22Rv1 (cell line): ENCODE measurements at regions not wholly inside any gene's neighbourhood (a gene's known extent, or its start where the extent isn't known, plus 50 kb on each side); places are given as distances from the start of the nearest gene placed in this dataset.

Source experiments
- H3K27ac ChIP-seq: fragments of 450-650 bp; 2 replicates; pipeline ENCODE4 v1.5.1; 2017
- ZFX ChIP-seq: fragments of 450-650 bp; IDR thresholded peaks from 2 replicates; pipeline ENCODE4 v1.6.1; 2017; ENCODE audit warnings: antibody characterized with exemption, borderline replicate concordance
- TF ChIP-seq, protein P1 (sequence below): fragments of 450-650 bp; IDR thresholded peaks from 2 replicates; pipeline ENCODE4 v1.5.1; 2017; ENCODE audit warnings: mild to moderate bottlenecking

DNA sequence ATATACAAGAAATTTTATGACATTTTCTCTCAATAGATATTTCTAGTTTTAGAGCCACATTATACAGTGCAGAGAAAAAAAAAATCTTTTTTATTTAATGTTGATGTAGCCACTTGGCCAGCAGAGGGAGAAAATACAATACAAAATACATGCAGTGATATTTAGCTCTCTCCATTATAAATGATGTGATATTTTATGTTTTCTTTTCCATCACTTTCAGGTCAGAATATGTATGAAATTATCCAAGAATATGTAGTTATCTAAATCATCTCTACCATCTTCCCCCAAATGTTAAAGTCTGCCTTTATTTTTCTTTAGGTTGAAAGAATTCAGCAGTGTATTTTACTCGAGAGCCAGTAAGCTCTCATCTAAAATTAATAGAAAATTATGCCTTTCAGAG, 533.6 kb upstream of the FSHR start:
- TF ChIP-seq ZFX = no peak
- TF ChIP-seq, protein P1, sequence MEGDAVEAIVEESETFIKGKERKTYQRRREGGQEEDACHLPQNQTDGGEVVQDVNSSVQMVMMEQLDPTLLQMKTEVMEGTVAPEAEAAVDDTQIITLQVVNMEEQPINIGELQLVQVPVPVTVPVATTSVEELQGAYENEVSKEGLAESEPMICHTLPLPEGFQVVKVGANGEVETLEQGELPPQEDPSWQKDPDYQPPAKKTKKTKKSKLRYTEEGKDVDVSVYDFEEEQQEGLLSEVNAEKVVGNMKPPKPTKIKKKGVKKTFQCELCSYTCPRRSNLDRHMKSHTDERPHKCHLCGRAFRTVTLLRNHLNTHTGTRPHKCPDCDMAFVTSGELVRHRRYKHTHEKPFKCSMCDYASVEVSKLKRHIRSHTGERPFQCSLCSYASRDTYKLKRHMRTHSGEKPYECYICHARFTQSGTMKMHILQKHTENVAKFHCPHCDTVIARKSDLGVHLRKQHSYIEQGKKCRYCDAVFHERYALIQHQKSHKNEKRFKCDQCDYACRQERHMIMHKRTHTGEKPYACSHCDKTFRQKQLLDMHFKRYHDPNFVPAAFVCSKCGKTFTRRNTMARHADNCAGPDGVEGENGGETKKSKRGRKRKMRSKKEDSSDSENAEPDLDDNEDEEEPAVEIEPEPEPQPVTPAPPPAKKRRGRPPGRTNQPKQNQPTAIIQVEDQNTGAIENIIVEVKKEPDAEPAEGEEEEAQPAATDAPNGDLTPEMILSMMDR = peak; percentile 41
- no peak overlapping the region for H3K27ac ChIP-seq

DNA sequence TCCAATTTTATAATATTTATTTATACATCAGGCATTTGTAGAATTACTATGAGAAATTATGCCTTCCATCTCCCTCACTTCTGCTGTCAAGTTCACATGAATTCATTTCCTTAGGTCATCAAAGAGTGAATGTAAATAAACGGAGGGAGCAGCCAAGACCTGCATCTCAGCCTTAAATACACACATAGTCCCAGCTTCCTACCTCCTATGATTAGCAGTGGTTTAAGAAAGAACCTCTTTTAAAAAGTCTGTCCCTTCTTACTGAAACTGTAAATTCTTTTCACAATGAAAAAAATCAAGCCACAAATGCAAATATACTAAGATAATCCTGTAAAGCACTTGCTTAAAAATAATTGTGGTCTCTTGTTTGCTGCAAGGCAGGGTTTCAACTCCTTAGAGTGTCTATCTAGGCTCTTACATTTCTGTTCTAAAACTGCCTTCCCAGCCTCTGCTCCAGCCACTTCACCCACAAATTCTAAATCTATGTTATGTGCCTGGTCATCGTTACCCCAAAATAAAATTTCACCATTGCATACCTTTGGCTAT, 532.7 kb upstream of the FSHR start:
- H3K27ac ChIP-seq = no peak overlapping the region
- TF ChIP-seq, protein P1 = no peak
- TF ChIP-seq ZFX = no peak

DNA sequence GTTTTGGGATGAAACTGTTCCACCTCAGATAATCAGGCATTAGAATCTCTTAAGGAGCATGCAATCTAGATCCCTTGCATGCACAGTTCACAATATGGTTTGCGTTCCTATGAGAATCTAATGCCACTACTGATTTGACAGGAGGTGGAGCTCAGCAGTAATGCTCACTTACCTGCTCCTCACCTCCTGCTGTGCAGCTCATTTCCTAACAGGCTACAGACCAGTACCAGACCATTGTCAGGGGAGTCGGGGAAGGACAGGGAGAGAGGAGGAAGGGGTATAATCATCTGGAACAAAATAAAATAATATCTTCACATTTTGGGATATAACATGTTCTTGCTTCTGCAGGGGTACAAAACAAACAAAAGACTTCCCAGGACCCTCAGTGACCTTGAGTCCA, 532.0 kb upstream of the FSHR start:
- TF ChIP-seq, protein P1 = no peak
- no peak for TF ChIP-seq ZFX
- no peak overlapping the region for H3K27ac ChIP-seq

DNA sequence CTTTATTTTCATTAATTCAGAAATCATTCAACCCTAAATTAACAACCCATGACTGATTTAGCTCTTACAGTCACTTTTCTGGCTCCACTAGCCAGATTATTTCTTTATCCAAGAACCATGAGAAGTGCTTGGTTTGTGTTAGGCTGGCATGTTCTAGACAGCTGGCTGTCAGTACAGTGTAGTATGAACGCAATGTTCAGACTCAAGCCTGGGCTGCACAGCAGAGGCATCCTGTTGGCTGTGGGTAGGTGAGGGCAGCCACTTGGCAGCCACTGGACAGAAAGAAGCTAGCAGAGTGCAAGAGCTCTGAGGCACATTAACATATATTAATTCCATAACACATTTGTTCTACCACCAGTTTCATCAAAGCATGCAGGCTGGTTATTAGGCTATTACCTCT, 522.9 kb upstream of the FSHR start:
- TF ChIP-seq, protein P1 = no peak
- no peak for TF ChIP-seq ZFX
- H3K27ac ChIP-seq = no peak overlapping the region

DNA sequence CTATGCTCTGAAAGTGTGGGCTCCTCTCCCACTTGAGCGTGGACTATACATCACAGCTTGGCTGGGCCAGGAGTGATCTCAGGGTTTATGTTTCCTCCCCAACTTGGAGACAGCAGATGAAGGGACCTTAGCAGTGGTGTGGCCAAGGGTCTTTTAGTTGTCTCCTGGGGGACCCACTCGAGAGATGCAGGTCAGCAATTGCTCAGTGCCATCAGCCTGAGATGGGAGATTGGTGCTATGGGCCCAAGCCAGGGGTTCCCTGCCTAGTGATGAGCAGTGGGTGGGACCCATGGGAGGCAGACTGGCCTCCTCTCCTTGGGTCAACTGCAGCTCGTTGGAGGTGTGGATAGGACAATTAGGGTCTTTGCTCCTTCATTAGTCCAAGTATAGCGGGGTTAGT, 510.5 kb upstream of the FSHR start:
- no peak for TF ChIP-seq ZFX
- TF ChIP-seq, protein P1 = no peak
- H3K27ac ChIP-seq = no peak overlapping the region

DNA sequence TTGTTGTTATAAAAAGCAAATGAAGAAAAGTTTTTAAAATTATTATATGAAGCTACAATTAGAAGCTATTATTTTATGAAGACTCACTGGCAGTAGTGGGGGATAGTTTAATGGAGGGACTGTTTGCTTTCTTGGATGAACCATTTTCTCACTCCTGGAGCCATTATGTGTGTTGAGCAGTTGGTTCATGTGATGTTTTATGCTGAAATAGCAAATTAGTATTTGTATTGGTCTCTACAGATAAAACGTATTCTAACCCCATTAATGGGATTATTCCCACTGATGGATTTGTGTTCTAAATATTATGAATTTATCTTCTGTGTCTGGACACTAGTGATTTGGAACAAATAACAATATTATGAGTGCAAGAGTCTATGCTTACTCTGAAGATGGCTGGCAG, 507.5 kb upstream of the FSHR start:
- no peak overlapping the region for H3K27ac ChIP-seq
- TF ChIP-seq ZFX = no peak
- TF ChIP-seq, protein P1 = no peak

DNA sequence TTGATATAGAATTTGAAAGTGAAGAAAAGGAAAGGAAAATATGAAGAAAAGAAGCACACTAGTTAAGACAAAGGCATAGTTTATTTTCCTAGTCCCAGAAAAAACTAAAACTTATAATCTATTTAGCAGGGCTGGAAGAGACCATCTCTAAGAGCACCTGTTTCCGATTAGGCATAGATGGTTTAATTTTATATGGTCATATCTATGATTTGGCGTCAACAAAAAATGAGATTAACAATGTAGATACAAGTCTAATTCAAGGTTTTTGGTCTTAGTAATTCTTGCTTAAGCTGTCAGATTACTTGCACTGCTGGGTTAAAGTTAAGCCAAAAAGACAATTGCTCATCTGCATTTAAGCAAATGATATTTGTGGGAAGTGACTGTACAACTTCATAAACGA, 502.5 kb upstream of the FSHR start:
- TF ChIP-seq, protein P1 = no peak
- no peak for TF ChIP-seq ZFX
- no peak overlapping the region for H3K27ac ChIP-seq
